ENCODE measurements at regions not wholly inside any gene's neighbourhood (a gene's known extent, or its start where the extent isn't known, plus 50 kb on each side); places are given as distances from the start of the nearest gene placed in this dataset.

DNA sequence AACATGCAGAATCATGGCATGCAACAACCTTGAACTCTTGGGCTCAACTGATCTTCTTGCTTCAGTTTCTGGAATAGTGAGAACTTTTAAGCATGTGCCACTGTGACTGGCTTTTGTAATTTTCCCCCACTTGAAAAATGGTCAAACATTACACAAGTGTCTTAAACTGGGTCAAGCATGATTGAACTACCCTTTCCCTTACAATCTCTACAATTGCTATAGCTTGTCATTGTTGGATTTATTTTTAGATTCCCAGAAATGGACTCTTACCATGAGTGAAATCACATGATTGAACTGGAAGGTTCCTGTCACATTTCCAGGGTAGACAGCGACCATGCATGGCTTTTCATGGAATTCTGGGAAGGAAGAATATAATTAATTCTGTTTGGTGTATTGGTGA, 102.2 kb upstream of the TUBA3C start:
- H3K27me3 Mint-ChIP-seq = no peaks in the 10 kb centered on the region
- TF ChIP-seq, protein P1, sequence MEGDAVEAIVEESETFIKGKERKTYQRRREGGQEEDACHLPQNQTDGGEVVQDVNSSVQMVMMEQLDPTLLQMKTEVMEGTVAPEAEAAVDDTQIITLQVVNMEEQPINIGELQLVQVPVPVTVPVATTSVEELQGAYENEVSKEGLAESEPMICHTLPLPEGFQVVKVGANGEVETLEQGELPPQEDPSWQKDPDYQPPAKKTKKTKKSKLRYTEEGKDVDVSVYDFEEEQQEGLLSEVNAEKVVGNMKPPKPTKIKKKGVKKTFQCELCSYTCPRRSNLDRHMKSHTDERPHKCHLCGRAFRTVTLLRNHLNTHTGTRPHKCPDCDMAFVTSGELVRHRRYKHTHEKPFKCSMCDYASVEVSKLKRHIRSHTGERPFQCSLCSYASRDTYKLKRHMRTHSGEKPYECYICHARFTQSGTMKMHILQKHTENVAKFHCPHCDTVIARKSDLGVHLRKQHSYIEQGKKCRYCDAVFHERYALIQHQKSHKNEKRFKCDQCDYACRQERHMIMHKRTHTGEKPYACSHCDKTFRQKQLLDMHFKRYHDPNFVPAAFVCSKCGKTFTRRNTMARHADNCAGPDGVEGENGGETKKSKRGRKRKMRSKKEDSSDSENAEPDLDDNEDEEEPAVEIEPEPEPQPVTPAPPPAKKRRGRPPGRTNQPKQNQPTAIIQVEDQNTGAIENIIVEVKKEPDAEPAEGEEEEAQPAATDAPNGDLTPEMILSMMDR (IDR thresholded peaks at IDR 0.05) = no peak
- CTCF ChIA-PET = no interaction called here
- intact Hi-C loops (cut with micrococcal nuclease) = no loop called here
- ATAC-seq (no peak), DNase-seq (no peak)
- no peaks in the 10 kb centered on the region for H3K36me3 Mint-ChIP-seq (ENCODE audit: low read depth)
- H3K4me1 Mint-ChIP-seq (ENCODE audit: low read depth) = no peaks in the 10 kb centered on the region
- H3K9me3 Mint-ChIP-seq = peaks cover 4% of the 10 kb centered on the region
- no peak overlapping the region for H3K27ac Mint-ChIP-seq
- POLR2A ChIA-PET = no interaction called here
- H3K4me3 Mint-ChIP-seq = no peak overlapping the region

DNA sequence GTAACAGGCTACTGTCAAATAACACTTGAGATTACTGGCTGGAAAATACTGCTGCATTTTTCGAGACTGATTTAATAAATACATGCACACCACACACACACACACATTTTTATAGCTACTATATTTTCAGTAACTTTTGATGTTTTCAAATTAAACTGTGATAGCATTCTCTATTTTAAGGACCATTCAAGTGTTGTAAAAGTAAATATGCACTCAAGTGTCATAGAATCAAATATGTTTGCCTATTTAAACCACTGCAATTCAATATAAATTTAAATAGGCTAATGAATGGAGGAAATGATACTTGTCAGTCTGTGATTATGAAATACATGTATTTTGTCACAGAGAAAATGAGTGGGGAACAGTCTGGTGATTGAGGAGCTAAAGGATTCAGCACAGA, 86.7 kb upstream of the TUBA3C start:
- intact Hi-C loops (cut with micrococcal nuclease) = no loop called here
- Mint-ChIP-seq H3K4me3 (no peak overlapping the region), H3K27me3 (peaks cover 1% of the 10 kb centered on the region), H3K36me3 (ENCODE audit: low read depth) (no peaks in the 10 kb centered on the region), H3K4me1 (ENCODE audit: low read depth) (no peaks in the 10 kb centered on the region), H3K9me3 (peaks cover 7% of the 10 kb centered on the region), H3K27ac (no peak overlapping the region)
- ChIA-PET POLR2A (no interaction called here), CTCF (no interaction called here)
- DNase-seq (no peak), ATAC-seq (no peak)
- TF ChIP-seq, protein P1 (IDR thresholded peaks at IDR 0.05) = no peak

DNA sequence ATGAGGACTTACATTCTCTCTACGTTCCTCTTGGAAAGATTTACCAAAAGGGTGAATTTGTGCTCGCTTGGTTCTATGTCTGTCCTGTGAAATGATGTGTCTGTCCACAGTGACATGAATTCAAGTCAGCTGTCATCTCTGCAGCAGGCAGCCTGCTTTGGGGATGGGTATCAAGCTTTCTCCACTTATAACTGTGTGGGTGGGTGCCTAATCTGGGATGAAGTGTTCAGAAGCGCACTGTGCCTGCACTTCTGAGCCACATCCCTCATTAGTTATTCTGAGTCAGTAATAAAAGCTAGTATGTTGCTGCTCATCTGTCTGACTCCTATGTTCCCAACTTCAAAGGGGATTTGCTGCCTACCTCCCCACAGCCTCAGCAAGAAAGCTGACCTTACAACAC, 86.1 kb upstream of the TUBA3C start:
- H3K4me3 Mint-ChIP-seq = no peak overlapping the region
- CTCF ChIA-PET = no interaction called here
- ATAC-seq (no peak), DNase-seq (no peak)
- H3K36me3 Mint-ChIP-seq (ENCODE audit: low read depth) = no peaks in the 10 kb centered on the region
- POLR2A ChIA-PET = no interaction called here
- no peaks in the 10 kb centered on the region for H3K4me1 Mint-ChIP-seq (ENCODE audit: low read depth)
- H3K9me3 Mint-ChIP-seq = peaks cover 6% of the 10 kb centered on the region
- peaks cover 1% of the 10 kb centered on the region for H3K27me3 Mint-ChIP-seq
- H3K27ac Mint-ChIP-seq = no peak overlapping the region
- intact Hi-C loops (cut with micrococcal nuclease) = no loop called here
- TF ChIP-seq, protein P1 (IDR thresholded peaks at IDR 0.05) = no peak

DNA sequence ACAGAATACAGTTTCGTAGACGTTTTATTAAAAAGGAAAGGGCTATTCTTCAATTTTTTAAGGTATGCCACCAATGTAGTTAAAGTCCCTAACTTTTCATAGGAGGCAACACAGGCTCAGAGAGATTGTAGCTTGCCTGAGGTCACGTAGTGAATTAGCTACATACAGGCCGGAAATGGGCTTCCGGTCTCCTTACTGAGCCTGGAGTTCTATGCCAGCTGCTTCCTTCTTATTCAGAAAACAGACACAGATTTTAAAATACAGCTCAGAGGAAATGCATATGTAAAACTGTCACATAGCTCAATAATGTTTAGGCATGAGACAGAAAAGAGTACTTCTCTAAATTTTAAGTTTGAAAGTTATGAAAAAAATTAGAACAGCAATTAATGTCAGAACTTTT, 85.4 kb upstream of the TUBA3C start:
- H3K4me1 Mint-ChIP-seq (ENCODE audit: low read depth) = no peaks in the 10 kb centered on the region
- H3K9me3 Mint-ChIP-seq = no peaks in the 10 kb centered on the region
- TF ChIP-seq, protein P1 (IDR thresholded peaks at IDR 0.05) = no peak
- no peak overlapping the region for H3K4me3 Mint-ChIP-seq
- ATAC-seq = no peak
- CTCF ChIA-PET = interaction anchor here (0.7 kb wide), 1 partner anchor 171 kb away, joined by 3 read pairs; no protein-coding TSS in a partner anchor
- H3K27me3 Mint-ChIP-seq = peaks cover 1% of the 10 kb centered on the region
- POLR2A ChIA-PET = no interaction called here
- no peak overlapping the region for H3K27ac Mint-ChIP-seq
- no peaks in the 10 kb centered on the region for H3K36me3 Mint-ChIP-seq (ENCODE audit: low read depth)
- intact Hi-C loops (cut with micrococcal nuclease) = no loop called here
- DNase-seq = no peak

DNA sequence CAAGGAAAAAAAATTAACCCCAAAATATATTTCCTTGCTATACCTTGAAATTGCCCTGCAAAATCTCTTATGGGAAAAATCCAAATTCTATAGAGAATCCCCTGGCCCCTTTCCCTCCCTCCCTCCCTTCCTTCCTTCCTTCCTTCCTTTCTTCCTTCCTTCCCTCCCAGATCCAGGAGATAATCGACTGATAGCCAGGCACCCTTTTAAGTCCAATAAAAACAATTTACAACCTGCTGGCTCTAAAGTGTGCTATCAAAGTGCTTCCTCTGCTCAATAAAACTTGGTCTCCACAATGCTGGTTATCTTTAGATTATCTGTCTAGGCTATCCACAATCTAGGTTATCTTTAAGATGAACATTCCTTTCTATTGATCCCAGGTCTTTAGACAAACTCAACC, 83.1 kb upstream of the TUBA3C start:
- H3K36me3 Mint-ChIP-seq (ENCODE audit: low read depth) = no peaks in the 10 kb centered on the region
- H3K4me3 Mint-ChIP-seq = no peak overlapping the region
- ChIA-PET POLR2A (no interaction called here), CTCF (no interaction called here)
- intact Hi-C loops (cut with micrococcal nuclease) = no loop called here
- DNase-seq (no peak), ATAC-seq (no peak)
- TF ChIP-seq, protein P1 (IDR thresholded peaks at IDR 0.05) = no peak
- no peaks in the 10 kb centered on the region for H3K4me1 Mint-ChIP-seq (ENCODE audit: low read depth)
- H3K9me3 Mint-ChIP-seq = no peaks in the 10 kb centered on the region
- H3K27ac Mint-ChIP-seq = no peak overlapping the region
- peaks cover 1% of the 10 kb centered on the region for H3K27me3 Mint-ChIP-seq
